ENCODE measurements at regions not wholly inside any gene's neighbourhood (a gene's known extent, or its start where the extent isn't known, plus 50 kb on each side); places are given as distances from the start of the nearest gene placed in this dataset.

GRCh38 chr5:163190283-163190682 lies 247.1 kb upstream of the CCNG1 start:
- no peak for DNase-seq (ENCODE audit: low read depth)
- H3K4me3 ChIP-seq (ENCODE audit: low read length): no peak overlapping the region
- TF ChIP-seq CTCF (IDR thresholded peaks at IDR 0.05; ENCODE audit: insufficient read depth, low read depth, low read length, missing control alignments): no peak

GRCh38 chr5:163190784-163191183 lies 246.6 kb upstream of the CCNG1 start:
- no peak overlapping the region for H3K4me3 ChIP-seq (ENCODE audit: low read length)
- no peak for TF ChIP-seq CTCF (IDR thresholded peaks at IDR 0.05; ENCODE audit: insufficient read depth, low read depth, low read length, missing control alignments)
- no peak for DNase-seq (ENCODE audit: low read depth)

GRCh38 chr5:163193886-163194285 lies 243.5 kb upstream of the CCNG1 start:
- no peak overlapping the region for H3K4me3 ChIP-seq (ENCODE audit: low read length)
- TF ChIP-seq CTCF (IDR thresholded peaks at IDR 0.05; ENCODE audit: insufficient read depth, low read depth, low read length, missing control alignments): no peak
- DNase-seq (ENCODE audit: low read depth): no peak

- TF ChIP-seq CTCF (IDR thresholded peaks at IDR 0.05; ENCODE audit: insufficient read depth, low read depth, low read length, missing control alignments): no peak
- no peak for DNase-seq (ENCODE audit: low read depth)
- no peak overlapping the region for H3K4me3 ChIP-seq (ENCODE audit: low read length)
Observed at GRCh38 chr5:163205645-163206044, 231.8 kb upstream of the CCNG1 start.

- H3K4me3 ChIP-seq (ENCODE audit: low read length): no peak overlapping the region
- no peak for DNase-seq (ENCODE audit: low read depth)
- TF ChIP-seq CTCF (IDR thresholded peaks at IDR 0.05; ENCODE audit: insufficient read depth, low read depth, low read length, missing control alignments): no peak
Observed at GRCh38 chr5:163221581-163221980, 215.8 kb upstream of the CCNG1 start.

GRCh38 chr5:163222982-163223381 lies 214.4 kb upstream of the CCNG1 start:
- H3K4me3 ChIP-seq (ENCODE audit: low read length): no peak overlapping the region
- no peak for DNase-seq (ENCODE audit: low read depth)
- TF ChIP-seq CTCF (IDR thresholded peaks at IDR 0.05; ENCODE audit: insufficient read depth, low read depth, low read length, missing control alignments): no peak

- no peak for TF ChIP-seq CTCF (IDR thresholded peaks at IDR 0.05; ENCODE audit: insufficient read depth, low read depth, low read length, missing control alignments)
- DNase-seq (ENCODE audit: low read depth): no peak
- no peak overlapping the region for H3K4me3 ChIP-seq (ENCODE audit: low read length)
Observed at GRCh38 chr5:163244445-163244987, 192.9 kb upstream of the CCNG1 start.

Data from epithelial cell of esophagus (primary cell).